Lower lobe of right lung (tissue), 2 donors: ENCODE measurements at regions not wholly inside any gene's neighbourhood (a gene's known extent, or its start where the extent isn't known, plus 50 kb on each side); places are given as distances from the start of the nearest gene placed in this dataset.
A peak's percentile ranks its signal among the peaks of the same experiment; 100 is the strongest.

Experiments
- ATAC-seq, 2 donors: fragments of 200-7000 bp; cut with Tn5 transposase; one replicate each; pipeline ENCODE4 v1.9.1; 2020 to 2022; ENCODE audit warnings: mild to moderate bottlenecking in 2 of 2, moderate library complexity in 2 of 2
- DNase-seq: peaks from one replicate; pipeline ENCODE4 v3.0.0-alpha.2; 2020
- H3K27ac ChIP-seq: fragments of 200-600 bp; one replicate; pipeline ENCODE4 v1.8.0; 2022
- H3K27me3 ChIP-seq: fragments of 200-600 bp; one replicate; pipeline ENCODE4 v1.8.0; 2022; ENCODE audit warnings: low read depth
- H3K36me3 ChIP-seq: fragments of 200-600 bp; one replicate; pipeline ENCODE4 v1.8.0; 2022; ENCODE audit warnings: mild to moderate bottlenecking
- H3K4me1 ChIP-seq: fragments of 200-600 bp; one replicate; pipeline ENCODE4 v1.8.0; 2022
- H3K4me3 ChIP-seq: fragments of 200-600 bp; one replicate; pipeline ENCODE4 v1.8.0; 2022; ENCODE audit warnings: mild to moderate bottlenecking
- H3K9me3 ChIP-seq: fragments of 200-600 bp; one replicate; pipeline ENCODE4 v1.8.0; 2022
- intact Hi-C: fragments of 100-400 bp; cut with DNase I; formaldehyde crosslinking; loops from one replicate; pipeline ENCODE4 v1.11.0; 2022
- TF ChIP-seq, protein P1 (sequence below): fragments of 200-600 bp; IDR thresholded peaks from one replicate; pipeline ENCODE4 v1.8.0; 2022; ENCODE audit warnings: antibody characterized with exemption, mild to moderate bottlenecking
- donor health status: DM: no; HTN: yes; CAD: no; lungs with severe emphysema.

- TF ChIP-seq, protein P1, sequence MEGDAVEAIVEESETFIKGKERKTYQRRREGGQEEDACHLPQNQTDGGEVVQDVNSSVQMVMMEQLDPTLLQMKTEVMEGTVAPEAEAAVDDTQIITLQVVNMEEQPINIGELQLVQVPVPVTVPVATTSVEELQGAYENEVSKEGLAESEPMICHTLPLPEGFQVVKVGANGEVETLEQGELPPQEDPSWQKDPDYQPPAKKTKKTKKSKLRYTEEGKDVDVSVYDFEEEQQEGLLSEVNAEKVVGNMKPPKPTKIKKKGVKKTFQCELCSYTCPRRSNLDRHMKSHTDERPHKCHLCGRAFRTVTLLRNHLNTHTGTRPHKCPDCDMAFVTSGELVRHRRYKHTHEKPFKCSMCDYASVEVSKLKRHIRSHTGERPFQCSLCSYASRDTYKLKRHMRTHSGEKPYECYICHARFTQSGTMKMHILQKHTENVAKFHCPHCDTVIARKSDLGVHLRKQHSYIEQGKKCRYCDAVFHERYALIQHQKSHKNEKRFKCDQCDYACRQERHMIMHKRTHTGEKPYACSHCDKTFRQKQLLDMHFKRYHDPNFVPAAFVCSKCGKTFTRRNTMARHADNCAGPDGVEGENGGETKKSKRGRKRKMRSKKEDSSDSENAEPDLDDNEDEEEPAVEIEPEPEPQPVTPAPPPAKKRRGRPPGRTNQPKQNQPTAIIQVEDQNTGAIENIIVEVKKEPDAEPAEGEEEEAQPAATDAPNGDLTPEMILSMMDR: no peak
- ATAC-seq: peak in 1 of 2 donors; percentile 38
- no peak overlapping the region for H3K4me3 ChIP-seq
Measured at GRCh38 chr2:129319422-129319717, 660.1 kb upstream of the RAB6C start.

DNA sequence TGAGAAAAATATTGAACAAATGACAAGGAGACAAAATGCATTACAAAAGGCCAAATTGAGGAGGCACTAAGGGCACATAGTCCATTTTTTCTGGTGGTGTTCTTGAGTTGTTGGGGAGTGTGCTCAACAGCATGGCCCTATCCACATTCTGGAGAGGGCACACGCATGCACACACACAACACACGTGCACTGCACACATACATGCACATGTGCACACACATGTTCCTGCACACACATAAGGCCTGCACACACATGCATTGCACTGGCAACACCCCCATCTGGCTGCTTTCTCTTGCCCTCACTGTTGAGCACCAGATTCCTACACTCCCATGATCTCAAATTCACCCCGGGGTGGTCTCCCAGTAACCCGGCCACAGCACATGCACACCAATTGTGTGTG lies 659.2 kb upstream of the RAB6C start:
- Histone ChIP-seq H3K4me1 (no peaks in the 10 kb centered on the region), H3K9me3 (no peaks in the 10 kb centered on the region), H3K4me3 (no peak overlapping the region), H3K36me3 (no peaks in the 10 kb centered on the region), H3K27ac (no peak overlapping the region), H3K27me3 (no peaks in the 10 kb centered on the region)
- TF ChIP-seq, protein P1: no peak
- intact Hi-C loops: no loop called here
- DNase-seq (no peak), ATAC-seq (no peak)

More at GRCh38 chr2:129319422-129319717, 660.1 kb upstream of the RAB6C start:
- no peaks in the 10 kb centered on the region for H3K9me3 ChIP-seq
- DNase-seq: no peak
- no peaks in the 10 kb centered on the region for H3K27me3 ChIP-seq
- H3K36me3 ChIP-seq: no peaks in the 10 kb centered on the region
- H3K27ac ChIP-seq: no peak overlapping the region
- intact Hi-C loops: no loop called here
- no peaks in the 10 kb centered on the region for H3K4me1 ChIP-seq

DNA sequence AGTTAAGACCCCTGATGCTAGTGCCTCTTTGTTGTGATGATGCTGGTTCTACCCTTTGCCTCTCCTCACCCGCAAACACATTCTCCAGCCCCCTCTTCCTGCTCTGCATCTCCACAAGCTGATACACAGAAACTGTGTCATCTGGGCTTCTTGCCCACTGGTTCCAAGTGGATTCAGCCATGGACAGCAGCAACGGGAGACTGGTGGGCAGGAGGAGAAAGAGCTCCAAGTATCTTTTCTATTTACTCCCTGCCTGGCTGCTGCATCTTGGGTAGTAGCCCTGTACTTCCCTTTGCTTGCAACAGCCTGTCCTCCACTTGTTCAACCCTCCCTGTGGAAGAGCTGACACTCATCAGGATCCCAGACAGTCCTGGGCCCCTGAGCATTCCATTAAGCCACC lies 655.1 kb upstream of the RAB6C start:
- H3K4me3 ChIP-seq: no peak overlapping the region
- ATAC-seq: no peak

GRCh38 chr2:129325151-129325550 lies 654.3 kb upstream of the RAB6C start:
- Histone ChIP-seq H3K4me3 (no peak overlapping the region), H3K36me3 (no peaks in the 10 kb centered on the region), H3K27ac (no peak overlapping the region), H3K4me1 (no peaks in the 10 kb centered on the region), H3K9me3 (no peaks in the 10 kb centered on the region), H3K27me3 (no peaks in the 10 kb centered on the region)
- DNase-seq (no peak), ATAC-seq (no peak)
- TF ChIP-seq, protein P1: no peak
- intact Hi-C loops: no loop called here

More for the DNA sequence above, 655.1 kb upstream of the RAB6C start:
- no peaks in the 10 kb centered on the region for H3K4me1 ChIP-seq
- TF ChIP-seq, protein P1: no peak
- no peaks in the 10 kb centered on the region for H3K36me3 ChIP-seq
- no peak for DNase-seq
- no peaks in the 10 kb centered on the region for H3K9me3 ChIP-seq
- no peaks in the 10 kb centered on the region for H3K27me3 ChIP-seq
- H3K27ac ChIP-seq: no peak overlapping the region
- intact Hi-C loops: no loop called here

DNA sequence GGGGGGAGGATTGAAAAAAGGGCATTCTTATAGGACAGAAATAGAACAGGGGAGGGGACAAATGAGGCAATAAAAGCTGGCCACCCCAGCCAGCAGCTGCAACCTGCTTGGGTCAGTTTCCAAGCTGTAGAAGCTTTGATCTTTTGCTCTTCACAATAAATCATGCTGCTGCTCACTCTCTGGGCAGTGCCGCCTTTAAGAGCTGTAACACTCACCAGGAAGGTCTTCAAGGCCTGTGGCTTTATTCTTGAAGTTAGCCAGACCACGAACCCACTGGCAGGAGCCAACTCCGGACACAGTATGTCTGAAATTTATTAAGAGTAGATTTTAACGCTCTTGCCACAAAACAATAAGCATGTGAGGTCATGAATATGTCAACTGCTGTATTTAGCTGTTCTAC lies 649.9 kb upstream of the RAB6C start:
- no peaks in the 10 kb centered on the region for H3K4me1 ChIP-seq
- ATAC-seq (no peak), DNase-seq (no peak)
- no peaks in the 10 kb centered on the region for H3K9me3 ChIP-seq
- intact Hi-C loops: no loop called here
- no peaks in the 10 kb centered on the region for H3K27me3 ChIP-seq
- H3K36me3 ChIP-seq: no peaks in the 10 kb centered on the region
- H3K27ac ChIP-seq: no peak overlapping the region
- H3K4me3 ChIP-seq: no peak overlapping the region
- TF ChIP-seq, protein P1: no peak

DNA sequence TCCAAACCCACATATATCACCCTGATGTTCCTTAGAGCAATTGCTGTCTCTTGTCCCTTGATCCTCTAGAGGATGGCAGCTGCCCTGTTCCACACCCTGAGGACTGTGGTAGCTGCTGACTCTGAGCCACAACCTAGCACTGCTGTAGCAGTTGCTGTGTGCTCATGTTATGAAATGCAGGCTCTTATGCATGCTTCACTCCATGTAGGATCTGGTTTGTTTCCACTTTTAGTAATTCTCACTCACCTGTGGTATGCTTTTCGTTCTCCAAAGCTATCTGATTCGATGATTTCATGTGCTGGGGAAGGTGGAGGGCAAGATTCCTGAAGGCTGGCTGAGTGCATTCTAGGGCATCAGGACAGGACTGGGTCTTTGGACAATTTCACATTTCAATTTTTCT lies 649.0 kb upstream of the RAB6C start:
- intact Hi-C loops: no loop called here
- Histone ChIP-seq H3K9me3 (no peaks in the 10 kb centered on the region), H3K36me3 (no peaks in the 10 kb centered on the region), H3K27ac (no peak overlapping the region), H3K4me3 (no peak overlapping the region), H3K4me1 (no peaks in the 10 kb centered on the region), H3K27me3 (no peaks in the 10 kb centered on the region)
- DNase-seq: no peak
- TF ChIP-seq, protein P1: no peak
- no peak for ATAC-seq
